Heart left ventricle (tissue), 16 donors: ENCODE measurements at regions not wholly inside any gene's neighbourhood (a gene's known extent, or its start where the extent isn't known, plus 50 kb on each side); places are given as distances from the start of the nearest gene placed in this dataset.

Experiments
- ATAC-seq, 4 donors: fragments of 200-7000 bp; cut with Tn5 transposase; one replicate each; pipeline ENCODE4 v1.9.1; 2020 to 2022; ENCODE audit warnings: moderate library complexity in 4 of 4, mild to moderate bottlenecking in 3 of 4, moderate number of reproducible peaks in 1 of 4
- DNase-seq, 5 donors: peaks; one replicate each; pipeline ENCODE4 v3.0.0-alpha.2; 2020
- H3K27ac ChIP-seq, 12 donors: fragments of 200-600 bp; sonication (generic) in 4 of 12; one replicate each; pipeline versions ENCODE4 v1.5.0 to v1.8.0; 2016 to 2022; ENCODE audit warnings: mild to moderate bottlenecking in 2 of 12
- H3K27me3 ChIP-seq, 9 donors: fragments of 200-600 bp; sonication (generic) in 2 of 9; one replicate each; pipeline versions ENCODE4 v1.5.1 to v1.8.0; 2016 to 2022; ENCODE audit warnings: mild to moderate bottlenecking in 3 of 9
- H3K36me3 ChIP-seq, 9 donors: fragments of 200-600 bp; sonication (generic) in 2 of 9; one replicate each; pipeline versions ENCODE4 v1.5.0 to v1.8.0; 2018 to 2022; ENCODE audit warnings: mild to moderate bottlenecking in 2 of 9
- H3K4me1 ChIP-seq, 12 donors: fragments of 200-600 bp; sonication (generic) in 4 of 12; one replicate each; pipeline versions ENCODE4 v1.5.0 to v1.8.0; 2016 to 2022; ENCODE audit warnings: mild to moderate bottlenecking in 3 of 12
- H3K4me3 ChIP-seq, 12 donors: fragments of 200-600 bp; sonication (generic) in 4 of 12; one replicate each; pipeline versions ENCODE4 v1.5.0 to v1.8.0; 2017 to 2022; ENCODE audit warnings: mild to moderate bottlenecking in 9 of 12, moderate library complexity in 4 of 12
- H3K9me3 ChIP-seq, 12 donors: fragments of 200-600 bp; sonication (generic) in 4 of 12; one replicate each; pipeline versions ENCODE4 v1.5.0 to v1.8.0; 2016 to 2022; ENCODE audit warnings: mild to moderate bottlenecking in 1 of 12
- POLR2A ChIP-seq, 2 donors: fragments of 450-650 bp; IDR thresholded peaks; one replicate each; pipeline ENCODE4 v1.6.1; 2017; ENCODE audit warnings: antibody characterized with exemption in 2 of 2, mild to moderate bottlenecking in 2 of 2, moderate library complexity in 2 of 2
- WGBS, 4 donors: extraction: QIAGEN DNeasy Blood & Tissue Kit in 2 of 4; methylation state at CpG; one replicate each; pipeline versions ENCODE4 v1.1.5 to v1.1.7; 2013 to 2018; 5-methylcytosine and 5-hydroxymethylcytosine counted together
- intact Hi-C, 10 donors: fragments of 100-400 bp; cut with DNase I; formaldehyde crosslinking; loops; one replicate each; pipeline versions ENCODE4 v1.11.1 to v1.14.2; 2022
- TF ChIP-seq, protein P1 (sequence below), 12 donors: fragments of 200-600 bp; sonication (generic) in 4 of 12; IDR thresholded peaks; one replicate each; pipeline versions ENCODE4 v1.5.0 to v1.8.0; 2018 to 2022; ENCODE audit warnings: antibody characterized with exemption in 12 of 12, mild to moderate bottlenecking in 5 of 12
- donor health status: ischemic (EF 13 %, LVEDD 7.1; RV severe dilation, severe dysfunction).
- donor health status: healthy with polysubstance abuse.
- donor health status: DM: no; HTN: yes; CAD: no.
- donor health status: DM: no; HTN: no; CAD: no.
- donor health status: ischemic (EF 25% LVEDD 6.9; RV normal size, moderate dysfunction).
- donor health status: ischemic (EF 25% LVEDD 5.7; RV mildly dilated, moderate dysfunction).
- donor health status: healthy.
- donor health status: DM: yes; HTN: yes; CAD: no.
- donor health status: ischemic (EF 35%, LVEDD 5.7; RV mildly dilated, moderate dysfunction).
- donor health status: nonischemic (EF 11% LVEDD 7.7; RV severe dilation, severe dysfunction).
- donor health status: DM: yes; HTN: yes; CAD: no.
- donor health status: PGD.
- donor health status: ischemic (EF 29% LVEDD 5.4; RV normal size, mild dysfunction).
- donor health status: nonischemic (EF 23%, LVEDD 6.1; RV moderate dilation, normal function).

DNA sequence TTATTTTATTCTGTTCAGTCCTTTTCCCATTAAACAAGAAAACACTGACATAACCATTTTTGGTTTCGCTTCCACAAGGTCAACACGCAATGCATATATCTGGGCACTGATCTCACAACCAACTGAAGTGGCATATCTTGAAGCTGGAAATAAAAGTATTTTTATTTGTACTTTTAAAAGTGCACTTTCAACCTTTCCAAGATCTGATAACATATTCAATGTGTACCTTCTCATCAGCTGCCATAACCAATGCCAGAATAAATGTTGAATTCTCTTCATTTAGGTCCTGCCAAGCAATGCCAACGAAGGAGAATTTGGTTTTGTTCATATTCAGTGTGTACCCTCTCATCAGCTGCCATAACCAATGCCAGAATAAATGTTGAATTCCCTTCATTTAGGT lies 148.9 kb upstream of the CEP126 start:
- ATAC-seq = no peak

DNA sequence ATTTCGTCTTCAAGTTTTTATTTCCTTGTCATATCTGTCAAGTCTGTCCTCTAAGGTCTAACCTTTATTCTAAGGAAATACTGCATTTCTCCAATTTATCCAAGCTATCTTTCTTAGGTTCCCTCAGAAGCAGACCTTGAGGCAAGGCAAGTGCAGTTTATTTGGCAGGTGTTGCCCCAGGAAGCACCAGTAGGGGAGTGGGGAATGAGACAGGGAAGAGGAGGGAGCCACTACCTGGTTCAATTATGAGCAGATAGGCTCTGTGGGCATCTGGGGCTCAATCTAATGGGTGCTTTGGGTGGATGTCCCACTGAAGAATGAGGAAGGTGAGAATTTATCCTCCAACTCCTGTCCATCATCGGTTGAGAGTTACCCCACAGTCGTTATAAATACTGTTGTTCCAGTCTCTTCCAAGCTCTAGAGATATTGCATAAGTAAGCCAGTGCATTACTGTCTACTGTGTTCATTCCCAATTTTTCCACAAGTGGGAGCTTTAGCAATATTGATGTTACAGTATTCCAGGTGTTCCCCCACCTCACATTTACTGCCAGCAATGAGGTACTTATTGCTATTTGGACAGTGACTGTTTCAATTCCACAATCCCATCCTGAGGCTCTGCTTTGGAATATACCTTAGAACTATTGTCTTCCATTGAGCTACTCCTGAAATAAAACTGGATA lies 154.9 kb upstream of the CEP126 start:
- Histone ChIP-seq H3K9me3 (peaks cover 0 to 3% (median 0%) of the 10 kb centered on the region in 12 donors), H3K27me3 (no peaks in the 10 kb centered on the region), H3K4me1 (no peaks in the 10 kb centered on the region), H3K36me3 (no peaks in the 10 kb centered on the region), H3K27ac (no peak overlapping the region), H3K4me3 (no peak overlapping the region)
- 70 to 86% (median 79%) methylated on average over 3 of the region's 3 CpGs for whole genome bisulfite sequencing, 4 donors
- ATAC-seq (no peak), DNase-seq (no peak)
- TF ChIP-seq, protein P1, sequence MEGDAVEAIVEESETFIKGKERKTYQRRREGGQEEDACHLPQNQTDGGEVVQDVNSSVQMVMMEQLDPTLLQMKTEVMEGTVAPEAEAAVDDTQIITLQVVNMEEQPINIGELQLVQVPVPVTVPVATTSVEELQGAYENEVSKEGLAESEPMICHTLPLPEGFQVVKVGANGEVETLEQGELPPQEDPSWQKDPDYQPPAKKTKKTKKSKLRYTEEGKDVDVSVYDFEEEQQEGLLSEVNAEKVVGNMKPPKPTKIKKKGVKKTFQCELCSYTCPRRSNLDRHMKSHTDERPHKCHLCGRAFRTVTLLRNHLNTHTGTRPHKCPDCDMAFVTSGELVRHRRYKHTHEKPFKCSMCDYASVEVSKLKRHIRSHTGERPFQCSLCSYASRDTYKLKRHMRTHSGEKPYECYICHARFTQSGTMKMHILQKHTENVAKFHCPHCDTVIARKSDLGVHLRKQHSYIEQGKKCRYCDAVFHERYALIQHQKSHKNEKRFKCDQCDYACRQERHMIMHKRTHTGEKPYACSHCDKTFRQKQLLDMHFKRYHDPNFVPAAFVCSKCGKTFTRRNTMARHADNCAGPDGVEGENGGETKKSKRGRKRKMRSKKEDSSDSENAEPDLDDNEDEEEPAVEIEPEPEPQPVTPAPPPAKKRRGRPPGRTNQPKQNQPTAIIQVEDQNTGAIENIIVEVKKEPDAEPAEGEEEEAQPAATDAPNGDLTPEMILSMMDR (IDR thresholded peaks at IDR 0.05) = no peak
- TF ChIP-seq POLR2A (IDR thresholded peaks at IDR 0.05) = no peak
- intact Hi-C loops = no loop called here

More for the DNA sequence above, 148.9 kb upstream of the CEP126 start:
- no peak overlapping the region for H3K27ac ChIP-seq
- H3K4me3 ChIP-seq = no peak overlapping the region
- 59 to 82% (median 80%) methylated on average over 3 of the region's 3 CpGs for WGBS, 4 donors
- no peaks in the 10 kb centered on the region for H3K36me3 ChIP-seq
- no peak for TF ChIP-seq POLR2A (IDR thresholded peaks at IDR 0.05)
- TF ChIP-seq, protein P1 (IDR thresholded peaks at IDR 0.05) = no peak
- intact Hi-C loops = no loop called here
- peaks cover 0 to 20% (median 6%) of the 10 kb centered on the region in 12 donors for H3K9me3 ChIP-seq
- H3K27me3 ChIP-seq = no peaks in the 10 kb centered on the region
- no peaks in the 10 kb centered on the region for H3K4me1 ChIP-seq
- no peak for DNase-seq

DNA sequence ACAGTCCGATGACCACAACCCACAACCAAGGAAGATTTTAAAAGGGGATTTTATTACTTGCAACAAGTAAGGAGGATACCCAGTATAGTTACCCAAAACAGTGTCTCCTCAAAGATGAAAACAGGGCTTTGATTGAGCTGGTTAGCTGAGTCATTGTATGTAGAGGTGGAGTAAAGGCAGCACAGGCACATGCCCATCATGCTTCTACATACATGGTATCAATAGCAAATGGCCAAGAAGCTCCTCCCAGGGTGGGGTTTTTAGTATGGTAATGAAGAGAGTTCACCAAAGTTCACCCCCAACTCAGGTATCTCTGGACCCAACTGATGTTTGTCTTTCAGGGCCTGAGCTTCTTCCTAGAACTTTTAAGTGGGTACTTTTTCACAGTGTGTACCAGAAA lies 157.1 kb upstream of the CEP126 start:
- H3K9me3 ChIP-seq = peaks cover 0 to 3% (median 0%) of the 10 kb centered on the region in 12 donors
- 79 to 100% (median 83%) methylated on average over 1 of the region's 1 CpG for WGBS, 4 donors
- no peaks in the 10 kb centered on the region for H3K27me3 ChIP-seq
- DNase-seq (no peak), ATAC-seq (no peak)
- intact Hi-C loops = no loop called here
- no peaks in the 10 kb centered on the region for H3K4me1 ChIP-seq
- TF ChIP-seq, protein P1 (IDR thresholded peaks at IDR 0.05) = no peak
- no peak for TF ChIP-seq POLR2A (IDR thresholded peaks at IDR 0.05)
- H3K36me3 ChIP-seq = no peaks in the 10 kb centered on the region
- H3K4me3 ChIP-seq = no peak overlapping the region
- H3K27ac ChIP-seq = no peak overlapping the region

DNA sequence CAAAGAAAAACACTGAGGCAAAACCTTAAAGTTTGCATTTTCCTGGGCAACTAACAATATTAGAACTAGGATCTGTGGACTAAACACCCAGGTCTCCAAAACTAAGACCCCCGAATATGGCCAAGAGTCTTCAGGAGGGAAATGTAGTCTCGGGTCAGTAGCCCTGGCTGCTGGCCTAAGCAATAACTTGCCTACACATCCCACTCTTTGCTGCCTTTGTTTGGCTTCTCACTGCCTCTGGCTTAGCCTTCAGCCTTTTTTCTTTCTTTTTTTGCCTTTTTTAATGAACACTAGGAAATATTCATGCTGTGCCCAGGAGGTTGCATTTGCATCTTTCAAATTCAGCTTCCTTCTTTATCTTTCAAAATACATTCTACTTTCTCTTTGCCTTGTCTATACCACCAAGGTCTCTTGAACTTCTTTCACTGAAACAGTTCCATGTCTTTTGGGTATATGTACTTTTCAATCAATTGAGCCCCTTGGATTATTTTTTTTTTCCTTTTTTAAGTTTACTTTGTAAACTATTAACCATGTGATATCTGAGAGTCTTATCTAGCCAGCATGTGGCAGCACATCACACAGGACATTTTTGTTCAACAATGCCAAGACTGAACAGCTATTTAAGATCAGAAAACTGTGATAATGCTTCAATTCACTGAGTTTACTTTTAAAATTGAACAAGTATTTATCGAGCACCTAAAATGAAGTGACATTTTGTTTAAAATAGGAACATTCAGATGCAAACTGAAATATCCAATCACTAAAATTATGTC lies 165.0 kb upstream of the TRPC6 start:
- H3K9me3 ChIP-seq = no peaks in the 10 kb centered on the region
- WGBS, 4 donors = 56 to 75% (median 63%) methylated on average over 3 of the region's 3 CpGs
- TF ChIP-seq, protein P1 (IDR thresholded peaks at IDR 0.05) = no peak
- no peak for TF ChIP-seq POLR2A (IDR thresholded peaks at IDR 0.05)
- no peaks in the 10 kb centered on the region for H3K27me3 ChIP-seq
- intact Hi-C loops = no loop called here
- no peaks in the 10 kb centered on the region for H3K36me3 ChIP-seq
- ATAC-seq = no peak
- H3K4me1 ChIP-seq = no peaks in the 10 kb centered on the region
- H3K4me3 ChIP-seq = no peak overlapping the region
- H3K27ac ChIP-seq = no peak overlapping the region
- no peak for DNase-seq
